HG03354 (cell line): ENCODE measurements at regions not wholly inside any gene's neighbourhood (a gene's known extent, or its start where the extent isn't known, plus 50 kb on each side); places are given as distances from the start of the nearest gene placed in this dataset.

ENCODE experiments used
- ATAC-seq: cut with Tn5 transposase; IDR thresholded peaks from one replicate; pipeline ENCODE4 v1.9.1; 2021; ENCODE audit warnings: mild to moderate bottlenecking; ENCODE audit not compliant: unreplicated experiment, poor library complexity, severe bottlenecking

- ATAC-seq: no peak
Measured at GRCh38 chr11:134654161-134654915, 242.3 kb upstream of the B3GAT1 start.

DNA sequence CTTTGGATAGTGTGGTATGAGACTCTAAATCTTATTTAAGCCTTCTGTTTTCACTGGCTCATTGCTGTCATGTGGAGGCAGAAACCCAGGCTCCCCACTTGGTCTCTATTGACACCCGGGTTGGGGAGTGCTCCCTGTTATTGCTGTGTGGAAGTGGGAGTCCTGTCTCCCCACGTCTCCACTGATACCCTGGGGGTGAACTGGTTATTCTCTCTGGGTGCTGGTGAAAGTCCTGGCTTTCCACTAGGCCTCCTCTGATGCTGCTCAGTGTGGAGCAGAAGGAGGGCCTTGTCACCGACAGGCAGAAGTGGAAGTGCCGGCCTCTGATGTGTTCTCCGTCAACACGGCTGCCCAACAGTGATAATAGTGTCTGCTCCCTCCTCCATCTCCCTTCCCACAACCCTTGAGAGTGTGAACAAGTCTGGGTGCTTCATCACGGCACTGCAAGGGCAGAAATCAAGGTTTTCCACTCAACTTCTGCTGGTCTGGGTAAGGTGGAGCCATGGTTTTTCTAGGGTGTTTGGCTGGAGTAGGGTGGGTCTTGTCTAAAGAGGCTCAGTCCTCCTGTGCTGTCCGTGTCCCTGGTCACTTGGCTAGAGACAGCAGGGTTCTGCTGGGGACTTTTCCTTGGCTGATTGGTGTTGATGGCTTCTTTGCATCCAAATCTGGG, 240.7 kb upstream of the B3GAT1 start:
- no peak for ATAC-seq

DNA sequence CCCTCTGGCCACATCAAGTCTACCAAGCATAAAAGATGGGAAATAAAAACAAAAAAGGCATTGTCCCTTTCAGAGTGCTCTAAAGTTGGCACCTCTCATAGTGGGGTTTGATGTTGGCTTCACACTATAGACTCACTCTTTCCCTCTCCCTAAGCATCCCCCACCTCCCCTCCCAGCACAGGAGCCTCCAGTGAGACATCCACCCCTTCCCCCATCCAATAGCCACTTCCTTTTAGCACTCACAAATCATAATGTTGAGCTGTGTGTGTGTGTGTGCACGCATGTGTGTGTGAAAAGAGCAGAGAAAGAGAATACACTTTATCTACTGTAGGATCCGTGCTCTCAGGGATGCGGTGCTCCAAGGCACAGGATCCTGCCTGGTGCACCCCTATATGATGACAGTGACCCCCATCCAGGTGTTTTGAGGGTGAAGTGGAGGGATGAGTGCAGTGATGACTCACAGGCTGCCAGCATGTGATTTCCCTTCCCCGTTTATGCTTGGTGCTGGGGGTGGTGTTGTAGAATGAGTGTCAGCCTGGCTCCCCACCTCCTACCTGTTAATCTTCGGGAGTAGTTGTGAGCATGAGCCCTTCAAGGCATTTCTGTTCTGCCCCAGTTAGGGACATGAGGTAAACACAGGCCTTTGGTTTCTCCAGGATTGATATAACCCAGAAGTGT, 235.2 kb upstream of the B3GAT1 start:
- ATAC-seq: no peak

- ATAC-seq: no peak
Measured at GRCh38 chr11:134646561-134646960, 234.5 kb upstream of the B3GAT1 start.

DNA sequence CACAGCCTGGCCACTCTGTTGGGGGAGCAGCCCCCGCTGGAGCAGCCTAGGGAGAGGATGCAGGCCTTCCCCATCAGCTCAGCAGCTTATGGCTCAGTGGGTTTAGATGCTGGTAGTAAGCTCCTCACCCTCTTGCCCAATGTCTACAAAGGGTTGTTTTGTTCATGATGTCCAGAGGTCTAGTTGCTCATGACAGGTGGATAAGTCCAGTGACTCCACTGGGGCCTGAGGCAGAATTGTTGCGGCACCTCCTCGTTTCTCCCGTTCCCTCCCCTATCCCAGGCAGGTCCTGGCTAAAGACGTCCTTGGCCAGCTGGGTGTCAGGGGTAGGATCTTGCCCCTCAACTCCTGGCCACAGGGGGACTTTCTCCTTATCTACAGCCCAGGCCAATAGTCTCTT, 233.5 kb upstream of the B3GAT1 start:
- ATAC-seq: no peak

DNA sequence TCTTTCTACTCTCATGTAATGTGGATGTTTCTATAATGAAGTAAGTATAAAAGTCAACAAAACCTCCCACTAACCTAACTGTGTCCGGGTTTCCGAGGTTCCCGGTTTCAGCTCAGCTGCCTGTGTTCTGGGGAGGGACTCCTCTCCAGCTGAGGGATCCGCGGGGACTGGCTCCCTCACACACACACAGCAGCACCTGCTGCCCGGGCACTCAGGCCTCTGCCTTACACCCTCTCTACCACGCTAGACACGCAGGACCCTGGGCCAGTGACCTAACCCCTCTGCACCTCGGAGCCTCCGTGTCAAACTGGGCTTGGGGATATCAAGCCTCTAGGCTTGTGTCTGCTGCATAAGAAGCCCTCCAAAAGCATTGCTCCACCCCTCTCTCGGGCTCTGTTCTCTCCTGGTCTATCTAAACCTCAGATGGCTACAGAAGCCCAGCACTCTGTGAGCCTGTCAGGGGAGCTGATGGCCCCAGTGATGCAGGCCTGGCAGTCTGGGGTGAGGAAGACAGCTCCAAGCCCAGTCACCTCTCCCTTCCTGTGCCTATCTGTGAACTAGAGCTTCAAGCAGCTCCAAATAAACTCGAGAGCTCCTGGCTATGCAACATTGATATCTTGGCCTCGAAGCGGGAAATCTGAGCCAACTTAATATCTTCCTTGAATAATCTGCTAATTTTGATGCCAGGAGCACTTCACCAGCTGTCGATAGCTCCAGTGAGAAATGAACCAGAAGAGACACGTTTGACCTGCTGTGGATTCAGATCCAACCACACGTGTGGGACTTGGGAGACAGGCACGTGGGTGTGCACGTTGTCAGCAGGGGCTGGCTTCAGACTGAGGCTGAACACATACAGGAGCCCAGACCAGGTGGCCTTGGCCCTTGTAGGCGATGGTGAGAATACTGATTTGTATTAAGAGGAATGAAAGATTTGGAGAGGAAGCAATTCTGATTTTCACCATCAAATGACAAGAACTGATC, 232.7 kb upstream of the B3GAT1 start:
- no peak for ATAC-seq

DNA sequence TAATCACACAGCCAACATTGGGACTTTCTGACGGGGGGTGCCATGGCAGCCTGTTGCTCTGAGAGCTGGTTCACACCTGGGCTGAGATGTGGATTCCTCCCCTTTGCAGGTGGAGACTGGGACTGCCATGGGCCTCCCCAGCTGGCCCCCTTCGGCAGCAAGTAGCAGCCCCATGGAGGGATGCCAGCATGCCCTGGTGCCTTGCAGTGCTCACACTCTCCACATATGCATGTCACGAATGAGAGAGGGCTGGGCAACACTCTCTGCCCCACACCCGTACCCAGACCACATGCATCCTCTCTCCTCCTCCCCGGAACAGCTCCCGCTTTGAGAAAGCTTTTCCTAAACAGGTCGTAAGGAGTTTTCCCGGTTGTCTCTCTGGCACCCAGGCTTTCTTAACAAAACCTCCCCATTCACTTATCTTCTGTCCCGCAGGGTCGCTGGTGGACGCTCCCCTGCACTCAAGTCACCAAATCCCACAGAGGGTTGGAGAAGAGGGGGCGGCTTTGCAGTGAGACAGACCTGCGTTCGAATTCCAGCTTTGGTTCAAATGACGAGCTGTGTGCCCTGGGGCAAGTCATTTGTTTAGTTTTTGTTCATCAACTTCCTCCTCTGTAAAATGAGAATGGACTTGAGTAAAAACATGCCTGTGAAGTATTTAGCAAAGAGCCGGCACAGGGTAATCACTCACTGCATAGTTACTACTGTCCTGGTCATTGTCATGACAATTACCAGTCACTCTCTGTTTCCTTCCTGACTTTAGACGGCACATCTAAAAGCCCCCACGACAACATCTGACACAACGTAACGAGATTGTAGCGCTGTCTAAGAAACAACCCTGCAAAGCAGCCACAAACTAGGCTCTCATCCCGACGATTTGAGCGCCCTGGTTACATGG, 231.3 kb upstream of the B3GAT1 start:
- ATAC-seq: no peak

- ATAC-seq: no peak
Measured at GRCh38 chr11:134642206-134642605, 230.2 kb upstream of the B3GAT1 start.

DNA sequence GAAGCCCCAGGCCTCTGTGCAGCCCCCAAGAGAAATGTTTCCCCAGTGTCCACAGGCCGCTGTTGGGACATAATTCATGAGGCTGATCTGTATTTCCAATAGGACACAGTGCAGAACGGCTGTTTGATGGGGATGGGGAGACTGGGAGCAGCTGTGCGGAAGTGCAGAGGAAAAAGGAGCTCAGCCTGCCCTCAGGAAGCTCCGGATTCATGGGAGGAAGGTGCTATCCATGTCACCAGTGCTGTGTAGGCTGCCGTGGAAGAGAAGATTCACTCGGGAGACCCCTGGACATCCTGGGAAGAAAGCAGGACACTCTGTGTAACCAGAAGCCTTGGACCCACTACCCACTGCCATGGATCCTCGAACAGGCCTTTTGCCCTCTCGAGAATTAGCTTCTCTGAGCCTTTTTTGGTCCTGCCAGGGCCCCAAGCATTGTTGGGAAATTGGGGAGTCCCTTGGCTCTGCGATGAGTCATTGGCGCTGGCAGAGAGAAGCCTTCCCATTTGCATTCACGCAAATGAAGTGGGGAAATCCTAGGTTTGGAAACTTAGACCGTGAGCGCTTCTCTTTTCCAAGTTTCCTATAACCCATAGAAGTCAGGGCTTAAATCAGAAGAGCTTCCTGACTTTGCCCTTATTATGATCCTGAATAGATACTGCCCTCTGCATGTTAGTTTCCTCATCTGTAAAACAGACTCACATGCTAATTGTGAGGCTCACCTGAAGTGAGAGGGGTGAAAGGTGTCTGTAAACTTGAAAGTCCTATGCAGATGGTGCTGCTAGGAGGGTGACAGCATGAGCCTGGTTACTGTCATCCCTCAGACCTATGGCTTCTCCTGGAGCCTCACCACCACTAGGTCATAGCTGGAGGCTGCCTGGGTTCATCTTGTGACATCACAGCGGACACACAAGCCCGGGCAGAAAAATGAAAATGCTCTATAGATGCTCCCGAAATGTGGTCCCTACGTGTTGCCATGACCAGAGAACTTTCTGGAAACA, 229.2 kb upstream of the B3GAT1 start:
- ATAC-seq: no peak

- ATAC-seq: no peak
Measured at GRCh38 chr11:134640536-134640935, 228.5 kb upstream of the B3GAT1 start.

GRCh38 chr11:134639586-134640330, 227.7 kb upstream of the B3GAT1 start:
- ATAC-seq: no peak

- ATAC-seq: no peak
Measured at GRCh38 chr11:134638796-134639430, 226.9 kb upstream of the B3GAT1 start.

GRCh38 chr11:134637091-134638015, 225.3 kb upstream of the B3GAT1 start:
- no peak for ATAC-seq

DNA sequence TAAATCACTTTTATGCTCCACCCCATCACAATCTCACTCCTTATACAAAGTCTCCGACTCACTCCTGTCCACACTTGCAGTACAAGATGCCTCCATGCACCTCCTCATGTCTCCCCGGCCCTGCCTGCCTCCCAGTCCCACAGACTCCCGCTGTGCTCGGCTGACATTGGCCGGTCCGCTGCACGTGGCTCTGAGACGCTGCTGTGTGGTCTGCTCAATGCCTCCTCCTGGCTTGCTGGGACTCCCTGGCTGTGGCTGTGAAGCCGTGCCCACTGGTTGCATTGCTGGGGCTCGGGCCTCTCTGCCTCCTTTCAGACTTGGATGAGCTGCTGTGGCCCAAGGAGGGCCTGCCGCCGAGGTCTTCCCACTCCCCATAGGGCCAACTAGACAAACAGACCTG, 224.0 kb upstream of the B3GAT1 start:
- ATAC-seq: no peak
